Body of pancreas (tissue), 4 donors: ENCODE measurements at regions not wholly inside any gene's neighbourhood (a gene's known extent, or its start where the extent isn't known, plus 50 kb on each side); places are given as distances from the start of the nearest gene placed in this dataset.

Source experiments
- CTCF ChIP-seq, 7 experiments: fragments of 450-650 bp in 4 of 7; fragments of 200-600 bp in 3 of 7; sonication (generic) in 3 of 7; IDR thresholded peaks; one replicate each; pipeline ENCODE4 v1.5.1; 2016 to 2019; ENCODE audit warnings: antibody characterized with exemption in 7 of 7
- POLR2A ChIP-seq, 3 donors: fragments of 450-650 bp; IDR thresholded peaks; one replicate each; pipeline ENCODE4 v1.6.1; 2016; ENCODE audit warnings: antibody characterized with exemption in 3 of 3, mild to moderate bottlenecking in 2 of 3

- no peak for TF ChIP-seq CTCF (IDR thresholded peaks at IDR 0.05)
- TF ChIP-seq POLR2A (IDR thresholded peaks at IDR 0.05) = no peak
Measured at GRCh38 chr10:2772816-2773631, 294.3 kb upstream of the PFKP start.
